Right ventricle myocardium superior (tissue), 1 donor: ENCODE measurements at regions not wholly inside any gene's neighbourhood (a gene's known extent, or its start where the extent isn't known, plus 50 kb on each side); places are given as distances from the start of the nearest gene placed in this dataset.
A peak's percentile ranks its signal among the peaks of the same experiment; 100 is the strongest.
"Not testable (repeated sequence)": the region's sequence is repeated elsewhere in the genome, so short reads cannot be mapped to it uniquely, and the experiment has no call there.

Source experiments
- ATAC-seq: fragments of 200-7000 bp; cut with Tn5 transposase; one replicate; pipeline ENCODE4 v1.9.1; 2020; ENCODE audit warnings: mild to moderate bottlenecking; ENCODE audit not compliant: poor library complexity
- DNase-seq: peaks from one replicate; pipeline ENCODE4 v3.0.0-alpha.2; 2020
- intact Hi-C: fragments of 100-400 bp; cut with DNase I; formaldehyde crosslinking; loops from one replicate; pipeline ENCODE4 v1.11.2; 2022
- donor health status: DM: no; HTN: yes; CAD: no; lungs with severe emphysema.

DNA sequence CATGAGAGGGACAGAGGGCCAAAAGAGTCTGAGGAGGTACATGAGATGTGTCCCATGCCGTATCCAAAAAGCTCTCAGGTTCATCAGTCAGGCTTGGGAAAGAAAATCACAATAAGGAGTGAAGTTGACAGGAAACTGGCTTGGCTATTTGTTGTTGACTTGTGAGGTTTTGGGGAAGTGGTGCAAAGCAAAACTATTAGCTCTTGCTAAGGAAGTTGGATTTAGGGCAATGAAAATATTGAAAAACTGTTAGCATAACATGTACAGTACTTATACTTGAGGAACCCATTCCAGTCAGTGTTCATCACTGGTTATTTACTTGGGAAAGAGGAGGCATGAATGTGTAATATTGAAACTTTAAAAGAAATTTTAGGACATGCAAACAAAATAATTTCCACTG, 145.9 kb downstream of the DUSP6 start:
- intact Hi-C loops, result no loop called here
- DNase-seq (no peak), ATAC-seq (no peak)

DNA sequence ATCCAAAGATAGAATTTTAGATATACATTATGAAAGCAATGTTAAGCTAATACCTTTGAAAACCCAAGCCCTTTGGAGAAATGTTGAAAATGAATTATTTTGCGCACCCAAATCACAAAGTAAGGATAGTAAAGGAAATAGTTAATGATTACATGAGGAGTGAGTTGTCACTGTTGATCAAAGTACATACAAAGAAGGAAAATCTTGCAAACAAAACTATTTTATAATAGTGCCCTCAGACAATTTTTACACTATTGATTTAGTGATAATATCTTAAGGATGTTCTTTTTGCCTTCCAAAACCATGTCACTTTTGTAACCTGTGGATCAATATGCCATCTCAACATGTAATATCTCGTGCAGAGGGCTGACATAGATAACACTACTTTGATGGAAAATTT, 146.8 kb downstream of the DUSP6 start:
- ATAC-seq (no peak), DNase-seq (no peak)
- intact Hi-C loops, result no loop called here

DNA sequence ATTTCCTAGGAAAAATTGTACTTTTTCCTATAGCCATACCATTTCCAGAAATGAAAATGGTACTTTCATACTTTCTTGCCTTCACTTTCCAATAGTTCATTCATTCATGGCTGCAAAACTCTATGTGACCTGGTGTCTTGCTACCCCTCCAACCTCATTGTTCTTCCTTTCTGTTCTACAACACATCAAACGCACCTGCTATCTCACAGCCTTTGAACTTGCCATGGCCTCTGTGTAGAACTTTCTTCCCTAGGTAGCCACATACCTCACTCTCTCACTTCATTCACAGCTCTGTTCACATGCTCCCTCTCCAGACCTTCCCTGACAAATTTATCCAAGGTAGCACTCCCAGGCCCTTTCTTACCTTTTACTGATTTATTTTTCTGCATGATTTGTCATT, 149.2 kb downstream of the DUSP6 start:
- ATAC-seq (no peak), DNase-seq (no peak)
- intact Hi-C loops, result no loop called here

DNA sequence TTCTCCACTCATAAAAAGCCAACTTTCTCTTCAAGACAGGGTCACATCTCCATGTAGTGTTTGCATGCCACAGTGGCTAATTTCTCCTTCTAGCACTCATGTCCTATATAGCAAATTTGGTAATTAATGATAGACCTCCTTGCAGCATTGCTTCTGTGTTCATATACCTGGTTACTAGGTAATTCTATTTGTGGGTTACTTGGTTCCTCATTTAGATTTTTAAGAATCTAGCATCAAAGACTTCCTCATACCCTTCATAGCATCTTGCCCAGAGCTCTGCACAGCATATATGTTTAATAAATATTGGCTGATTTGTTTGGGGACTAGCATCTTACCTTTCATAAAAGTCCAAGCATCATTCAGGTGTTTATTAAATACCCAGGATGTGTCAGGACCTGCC, 152.1 kb downstream of the DUSP6 start:
- intact Hi-C loops, result no loop called here
- DNase-seq (no peak), ATAC-seq (no peak)

DNA sequence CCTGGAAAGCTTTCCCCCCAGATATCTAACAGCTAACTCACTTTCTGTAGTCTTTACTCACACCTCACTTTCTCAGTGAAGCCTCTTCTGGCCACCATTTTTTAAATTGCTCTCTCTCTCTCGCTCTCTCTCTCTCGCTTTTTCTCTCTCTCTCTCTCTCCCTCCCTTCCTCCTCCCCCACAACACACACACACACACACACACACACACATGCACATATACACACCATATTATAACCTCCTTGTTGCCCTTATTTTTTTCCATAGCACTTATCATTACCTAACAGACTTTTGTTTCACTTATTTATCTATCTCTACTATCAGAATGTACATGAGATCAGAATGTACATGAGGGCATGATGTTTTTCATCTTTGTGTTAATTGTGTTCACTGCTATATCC, 156.8 kb downstream of the DUSP6 start:
- intact Hi-C loops, result no loop called here
- no peak for ATAC-seq
- no peak for DNase-seq

DNA sequence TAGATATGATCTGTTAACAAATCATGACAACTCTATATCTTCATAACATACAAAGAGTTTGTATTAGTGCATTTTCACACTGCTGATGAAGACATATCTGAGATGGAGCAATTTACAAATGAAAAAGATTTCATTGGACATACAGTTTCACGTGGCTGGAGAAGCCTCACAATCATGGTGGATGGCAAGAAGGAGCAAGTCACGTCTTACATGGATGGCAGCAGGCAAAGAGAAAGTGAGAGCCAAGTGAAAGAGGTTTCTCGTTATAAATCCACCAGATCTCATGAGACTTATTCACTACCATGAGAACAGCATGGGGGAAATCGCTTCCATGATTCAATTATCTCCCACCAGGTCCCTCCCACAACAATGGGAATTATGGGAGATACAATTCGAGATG, 157.6 kb downstream of the DUSP6 start:
- intact Hi-C loops, result no loop called here
- ATAC-seq, result no peak
- DNase-seq, result no peak

DNA sequence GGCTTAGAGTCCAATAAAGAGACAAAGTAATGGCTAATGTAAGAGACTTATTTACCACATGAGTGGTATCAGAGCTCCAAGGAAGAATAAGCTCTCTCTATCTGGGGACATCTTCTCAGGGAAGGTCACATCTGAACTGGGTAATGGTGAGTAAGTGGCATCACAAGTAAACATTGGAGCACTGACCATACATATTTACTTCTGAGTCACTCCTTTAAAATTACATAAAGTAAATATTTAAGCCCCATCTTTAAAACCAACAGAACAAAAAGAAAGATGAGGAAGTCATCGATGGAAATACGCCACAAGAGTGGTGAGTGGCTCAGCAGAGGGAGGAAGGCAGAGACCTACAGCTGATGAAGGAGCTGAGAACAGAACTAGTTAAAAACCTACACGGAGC, 159.9 kb downstream of the DUSP6 start:
- intact Hi-C loops, result no loop called here
- DNase-seq (no peak), ATAC-seq (no peak)

DNA sequence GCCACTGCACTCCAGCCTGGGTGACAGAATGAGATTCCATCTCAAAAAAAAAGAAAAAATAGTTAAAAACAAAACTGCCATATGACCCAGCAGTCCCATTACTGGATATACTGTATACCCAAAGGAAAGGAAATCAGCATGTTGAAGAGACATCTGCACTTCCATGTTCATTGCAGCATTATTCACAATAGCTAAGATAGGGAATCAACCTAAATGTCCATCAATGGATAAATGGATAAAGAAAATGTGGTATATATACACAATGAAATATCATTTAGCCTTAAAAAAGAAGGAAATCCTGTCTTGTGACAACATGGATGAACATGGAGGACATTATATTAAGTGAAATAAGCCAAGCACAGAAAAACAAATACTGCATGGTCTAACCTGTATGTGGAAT, 160.7 kb downstream of the DUSP6 start:
- intact Hi-C loops, DNase-seq, ATAC-seq: not testable (repeated sequence)

DNA sequence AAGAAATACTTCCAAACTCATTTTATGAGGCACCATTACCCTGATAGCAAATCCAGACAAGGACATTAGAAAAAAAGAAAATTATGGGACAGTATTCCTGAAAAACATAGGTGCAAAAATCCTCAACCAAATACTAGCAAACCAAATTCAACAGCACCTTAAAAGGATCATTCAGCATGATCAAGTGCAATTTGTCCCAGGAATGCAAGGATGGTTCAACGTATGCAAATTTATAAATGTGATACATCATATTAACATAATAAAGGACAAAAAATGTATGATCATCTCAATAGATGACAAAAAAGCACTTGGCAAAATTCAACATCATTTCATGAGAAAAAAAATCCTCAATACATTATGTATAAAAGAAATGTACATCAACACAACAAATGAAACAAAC, 162.9 kb downstream of the DUSP6 start:
- no peak for ATAC-seq
- intact Hi-C loops, result no loop called here
- no peak for DNase-seq

DNA sequence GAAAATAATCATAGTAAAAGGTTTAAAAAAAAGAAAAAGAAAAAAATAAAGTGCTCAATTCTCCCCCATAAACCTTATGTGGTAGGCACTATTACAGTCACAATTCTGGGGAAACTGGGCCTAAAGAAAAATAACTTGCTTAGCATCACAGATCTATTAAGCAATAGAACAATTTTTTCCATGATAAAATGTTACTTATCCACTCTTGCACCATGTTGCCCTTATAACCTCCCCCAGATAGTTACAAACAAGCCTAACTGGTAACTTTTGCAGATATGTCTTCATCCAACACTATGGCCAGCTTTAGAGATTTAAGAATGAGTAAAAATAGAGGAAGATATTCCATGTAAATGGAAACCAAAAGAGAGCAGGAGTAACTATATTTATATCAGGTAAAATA, 164.8 kb downstream of the DUSP6 start:
- ATAC-seq (no peak), DNase-seq (no peak)
- intact Hi-C loops, result no loop called here

DNA sequence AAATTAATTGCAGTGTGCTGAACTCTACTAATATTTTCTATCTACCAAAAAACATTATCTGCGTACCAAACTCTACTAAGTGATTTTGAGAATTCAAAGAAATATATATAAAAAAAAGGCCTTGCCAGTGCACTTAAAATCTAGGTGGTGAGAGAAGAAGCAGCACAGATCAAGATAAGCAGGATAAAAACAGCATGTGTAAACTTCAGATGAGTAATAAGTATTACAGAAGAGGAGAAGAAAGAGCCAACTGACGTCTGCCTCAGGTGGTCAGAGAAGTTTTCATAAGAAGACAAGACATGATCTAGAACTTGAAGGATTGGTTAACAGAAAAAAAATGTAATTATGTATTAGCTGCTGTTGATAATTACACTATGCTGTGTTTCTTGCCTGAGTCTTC, 166.4 kb downstream of the DUSP6 start:
- DNase-seq (no peak), ATAC-seq (no peak)
- intact Hi-C loops, result no loop called here

DNA sequence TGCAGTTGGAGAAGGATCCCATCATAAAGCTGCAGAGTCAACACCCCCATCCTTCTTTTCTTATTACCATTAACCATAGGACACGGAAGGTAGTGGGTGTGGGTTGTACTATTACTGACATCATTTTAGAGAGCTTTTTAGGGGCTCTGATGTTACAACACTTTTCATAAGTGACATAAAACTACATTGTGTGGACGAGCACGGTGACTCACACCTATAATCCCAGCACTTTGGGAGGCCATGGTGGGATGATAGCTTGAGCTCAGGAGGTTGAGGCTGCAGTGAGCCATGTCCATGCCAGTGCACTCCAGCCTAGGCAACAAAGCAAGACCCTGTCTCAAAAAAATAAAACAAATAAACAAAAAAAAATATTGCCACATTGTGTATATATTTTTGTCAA, 167.1 kb downstream of the DUSP6 start:
- intact Hi-C loops, result no loop called here
- no peak for ATAC-seq
- no peak for DNase-seq

DNA sequence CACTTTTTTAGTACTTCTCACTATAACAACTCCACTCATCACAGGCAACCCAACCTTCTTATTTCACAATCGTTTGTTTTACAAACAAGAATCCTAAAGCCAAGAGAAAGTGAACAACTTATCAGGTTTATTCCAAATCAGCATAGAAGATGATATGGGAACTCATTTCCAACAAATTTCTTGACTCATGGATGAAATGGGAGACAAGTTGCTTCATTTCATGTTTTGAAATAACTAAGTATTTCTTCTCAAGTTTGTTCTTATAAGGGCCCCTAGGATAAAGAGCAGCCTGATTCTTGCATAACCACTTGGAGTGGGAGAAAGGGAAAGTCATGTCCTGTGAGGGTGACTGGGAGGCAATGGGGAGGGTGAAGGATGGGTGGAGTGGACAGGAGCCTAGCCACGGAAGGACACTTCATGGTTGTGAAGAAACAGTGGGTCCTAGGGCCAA, 168.3 kb downstream of the DUSP6 start:
- intact Hi-C loops, result no loop called here
- DNase-seq (peak; percentile 65), ATAC-seq (peak; percentile 89)

DNA sequence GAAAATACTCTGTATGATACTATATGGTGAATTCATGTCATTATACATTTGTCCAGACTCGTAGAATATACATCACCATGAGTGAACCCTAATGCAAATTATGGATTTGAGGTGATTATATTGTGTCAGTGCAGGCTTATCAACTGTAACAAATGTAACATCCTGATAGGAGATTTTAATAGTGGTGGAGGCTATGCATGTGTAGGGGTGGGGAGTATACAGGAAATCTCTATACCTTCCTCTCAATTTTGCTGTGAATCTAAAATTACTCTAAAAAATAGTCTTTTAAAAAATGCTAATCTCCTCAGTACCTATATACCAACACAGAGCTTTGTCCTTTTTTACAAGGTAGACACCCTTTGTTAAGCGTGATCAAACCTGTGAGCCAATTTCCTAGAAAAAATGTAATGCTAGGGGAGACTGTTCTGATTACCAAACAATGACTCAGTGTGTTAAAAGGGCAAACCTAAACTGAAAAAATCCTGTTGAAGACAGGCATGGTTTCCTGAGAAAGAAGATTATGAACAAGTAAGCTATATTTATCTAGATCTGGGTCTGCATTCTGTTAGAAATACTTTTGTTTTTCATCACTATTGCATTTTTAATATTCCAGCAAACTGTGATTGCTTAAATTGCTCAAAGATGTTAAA, 170.9 kb downstream of the DUSP6 start:
- DNase-seq (no peak), ATAC-seq (no peak)
- intact Hi-C loops, result no loop called here

DNA sequence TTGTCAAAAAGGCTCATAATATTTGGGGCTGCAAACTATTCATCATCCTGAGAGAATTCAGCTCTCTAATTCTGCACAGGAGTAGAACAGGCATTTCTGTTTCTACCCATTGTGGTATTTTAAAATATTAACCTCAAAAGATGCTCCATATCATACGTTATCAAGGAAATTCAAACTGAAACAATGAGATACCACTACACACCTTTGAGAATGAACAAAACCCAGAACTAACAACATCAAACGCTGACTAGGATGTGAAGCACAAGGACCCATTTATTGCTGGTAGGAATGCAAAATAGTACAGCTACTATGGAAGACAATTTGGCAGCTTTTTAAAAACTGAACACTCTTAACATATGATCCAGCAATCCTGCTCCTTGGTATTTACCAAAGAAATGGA, 171.8 kb downstream of the DUSP6 start:
- no peak for ATAC-seq
- no peak for DNase-seq
- intact Hi-C loops, result no loop called here

DNA sequence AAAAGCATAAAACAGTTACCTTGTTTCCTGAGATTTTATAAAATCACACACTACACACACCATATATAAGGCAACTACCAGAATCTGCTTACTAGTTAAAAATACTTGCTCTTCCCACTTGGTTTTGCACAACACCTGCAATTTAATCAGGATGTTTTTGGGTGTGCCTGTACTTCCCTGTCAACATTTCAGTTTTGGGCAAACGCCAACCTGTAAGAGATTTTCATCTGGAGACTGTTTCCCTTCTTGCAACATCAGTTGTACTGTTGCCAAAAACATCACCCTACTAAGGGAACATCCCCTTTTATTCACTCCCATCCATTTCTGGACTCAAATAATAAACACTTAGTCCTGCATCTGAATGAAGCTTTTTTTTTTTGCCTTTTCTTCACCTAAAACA, 172.3 kb downstream of the DUSP6 start:
- intact Hi-C loops, result no loop called here
- DNase-seq (no peak), ATAC-seq (peak; percentile 78)

DNA sequence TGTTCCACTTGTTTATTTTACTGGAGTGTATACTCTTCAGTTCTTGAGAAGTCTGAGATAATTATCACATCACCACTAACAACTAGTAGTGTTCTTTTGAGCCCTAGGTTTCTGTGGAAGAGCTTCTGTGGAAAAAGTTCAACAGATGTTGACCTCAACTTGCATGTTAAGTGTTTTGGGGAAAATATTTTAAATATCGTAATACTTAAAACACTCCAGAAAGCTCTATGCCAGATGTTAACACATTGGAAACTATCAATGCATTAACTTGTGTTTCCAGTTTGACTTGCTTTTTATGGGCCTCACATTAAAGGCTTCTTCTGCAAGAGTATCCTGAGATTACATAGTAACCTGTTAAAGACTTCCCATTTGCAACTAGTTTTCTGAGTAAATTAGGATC, 173.1 kb downstream of the DUSP6 start:
- no peak for ATAC-seq
- DNase-seq, result no peak
- intact Hi-C loops, result no loop called here

DNA sequence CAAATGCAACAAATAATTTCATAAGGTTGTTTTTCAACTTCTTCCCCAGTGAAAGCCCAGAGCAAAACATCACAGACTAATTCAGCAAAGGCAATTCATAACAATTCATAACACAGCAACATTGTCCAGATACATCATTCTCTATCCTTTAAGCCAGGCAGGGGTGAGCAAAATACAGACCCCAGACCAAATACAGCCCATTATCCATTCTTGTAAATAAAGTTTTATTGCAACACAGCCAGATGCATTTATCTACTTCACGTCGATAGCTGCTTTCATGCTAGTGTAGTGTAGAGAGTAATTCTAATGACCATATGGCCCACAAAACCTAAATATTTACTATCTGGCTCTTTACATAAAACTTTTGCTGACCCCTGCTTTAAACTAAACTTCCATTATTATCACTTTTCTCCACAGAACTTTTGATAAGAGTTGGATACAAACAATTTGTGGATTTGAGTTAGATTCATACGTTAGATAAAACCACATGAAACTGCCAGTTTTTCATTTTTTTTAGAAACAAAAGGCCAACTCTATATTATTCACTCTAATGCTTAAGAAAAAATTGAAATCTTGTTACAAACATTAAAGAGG, 174.4 kb downstream of the DUSP6 start:
- no peak for DNase-seq
- no peak for ATAC-seq
- intact Hi-C loops, result no loop called here

DNA sequence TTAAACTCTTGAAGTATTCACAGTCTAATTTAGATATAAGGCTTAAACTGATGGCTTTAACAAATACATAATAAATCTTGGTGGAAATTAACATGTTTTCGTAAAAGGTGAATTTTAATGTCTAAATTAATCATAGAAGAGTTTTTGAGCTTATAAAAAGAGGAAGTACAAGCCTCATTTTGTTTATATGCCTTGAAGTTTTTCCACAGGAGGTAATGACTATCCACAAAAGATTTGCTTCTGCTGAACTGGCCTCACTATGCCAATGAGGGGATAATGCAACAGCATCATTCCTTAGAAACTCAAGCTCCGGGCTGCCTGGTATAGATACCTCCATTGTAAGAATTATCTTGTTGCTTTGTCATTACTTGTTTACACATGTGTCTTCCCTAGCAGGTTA, 175.6 kb downstream of the DUSP6 start:
- DNase-seq (no peak), ATAC-seq (no peak)
- intact Hi-C loops, result no loop called here

DNA sequence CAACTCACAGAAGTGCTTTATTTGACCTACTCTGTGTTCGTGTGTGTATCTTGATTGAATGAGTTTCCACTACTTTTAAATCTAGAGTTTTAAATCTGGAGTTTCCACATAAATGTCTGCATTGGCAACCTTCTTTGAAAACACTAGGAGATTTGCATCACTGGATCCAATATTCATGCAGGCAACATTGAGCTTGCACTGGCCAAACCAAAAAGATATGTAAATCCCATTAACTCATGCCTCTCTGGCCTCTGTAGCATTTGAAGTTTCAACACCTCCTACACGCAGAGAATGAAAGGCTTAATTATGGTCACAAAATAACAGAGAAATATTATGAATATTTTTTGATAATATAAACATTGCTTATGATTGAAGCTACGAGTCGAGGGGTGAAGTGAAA, 178.6 kb downstream of the DUSP6 start:
- intact Hi-C loops, result no loop called here
- DNase-seq (no peak), ATAC-seq (no peak)

DNA sequence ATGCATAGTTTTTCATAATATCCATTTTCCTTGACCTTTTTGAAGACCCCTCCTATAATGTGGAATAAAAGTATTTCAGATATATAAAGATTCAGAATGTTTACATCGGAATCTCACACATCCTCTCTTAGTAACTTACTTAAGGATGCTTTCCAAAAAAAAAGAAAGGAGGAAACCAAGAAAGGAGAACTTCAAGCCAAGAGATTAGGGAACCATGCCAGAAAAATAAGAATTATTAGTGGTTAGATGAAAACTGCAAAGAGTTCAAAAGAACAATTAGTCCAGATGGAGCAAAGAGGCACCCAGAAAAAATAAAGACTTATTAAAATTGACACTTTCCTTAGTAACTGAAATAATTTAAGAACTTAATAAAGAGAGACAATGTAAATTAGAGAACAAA, 179.2 kb downstream of the DUSP6 start:
- intact Hi-C loops, result no loop called here
- no peak for DNase-seq
- no peak for ATAC-seq
